Ishikawa (cell line): ENCODE measurements at regions not wholly inside any gene's neighbourhood (a gene's known extent, or its start where the extent isn't known, plus 50 kb on each side); places are given as distances from the start of the nearest gene placed in this dataset.

Source experiments
- CEBPB ChIP-seq: IDR thresholded peaks from 2 replicates; pipeline ENCODE4 v1.6.1; 2012
- CREB1 ChIP-seq: IDR thresholded peaks from 2 replicates; pipeline ENCODE4 v1.6.1; 2012; ENCODE audit warnings: low read depth
- EGR1 ChIP-seq: IDR thresholded peaks from 2 replicates; pipeline ENCODE4 v1.6.1; 2012
- EP300 ChIP-seq: IDR thresholded peaks from 2 replicates; pipeline ENCODE4 v1.6.1; 2012; ENCODE audit warnings: borderline replicate concordance
- FOXM1 ChIP-seq: IDR thresholded peaks from 2 replicates; pipeline ENCODE4 v1.6.1; 2012; ENCODE audit warnings: low read depth, borderline replicate concordance
- NFIC ChIP-seq: IDR thresholded peaks from 2 replicates; pipeline ENCODE4 v1.6.1; 2012
- RAD21 ChIP-seq: IDR thresholded peaks from 2 replicates; pipeline ENCODE4 v1.6.1; 2012; ENCODE audit warnings: low read depth
- TAF1 ChIP-seq: IDR thresholded peaks from 2 replicates; pipeline ENCODE4 v1.6.1; 2012; ENCODE audit warnings: low read depth, mild to moderate bottlenecking
- TCF12 ChIP-seq: IDR thresholded peaks from 2 replicates; pipeline ENCODE4 v1.6.1; 2012; ENCODE audit warnings: low read depth
- TEAD4 ChIP-seq: IDR thresholded peaks from 2 replicates; pipeline ENCODE4 v1.6.1; 2012
- YY1 ChIP-seq: IDR thresholded peaks from 2 replicates; pipeline ENCODE4 v1.6.1; 2012; ENCODE audit warnings: low read depth
- ZBTB7A ChIP-seq: IDR thresholded peaks from 2 replicates; pipeline ENCODE4 v1.6.1; 2012; ENCODE audit warnings: low read depth
- TF ChIP-seq, protein P1 (sequence below): IDR thresholded peaks from 2 replicates; pipeline ENCODE4 v1.6.1; 2012
- TF ChIP-seq, protein P2 (sequence below): IDR thresholded peaks from 2 replicates; pipeline ENCODE4 v1.6.1; 2012
- TF ChIP-seq, protein P3 (sequence below): IDR thresholded peaks from 2 replicates; pipeline ENCODE4 v1.6.1; 2012; ENCODE audit warnings: low read depth, mild to moderate bottlenecking

DNA sequence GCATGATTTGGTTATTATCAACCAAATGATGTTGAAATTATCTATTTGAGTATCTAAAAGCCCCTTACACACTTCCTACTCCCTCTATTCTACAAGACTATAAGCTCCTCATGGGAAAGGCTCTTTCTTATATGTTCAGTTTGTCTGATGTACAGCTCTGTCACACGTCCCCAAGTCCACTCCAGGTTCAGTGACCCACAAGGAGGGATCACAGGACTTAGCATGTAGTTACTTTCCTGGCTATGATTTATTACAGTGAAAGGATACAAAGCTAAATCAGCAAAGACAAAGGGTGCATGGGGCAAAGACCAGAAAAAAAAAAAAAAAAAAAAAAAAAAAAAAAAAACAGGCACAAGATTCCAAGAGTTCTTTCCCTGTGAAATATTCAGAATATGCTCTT, 125.6 kb upstream of the TMEM106B start:
- TF ChIP-seq YY1 (no peak), TCF12 (no peak), CEBPB (no peak), EP300 (no peak), ZBTB7A (no peak), EGR1 (no peak)

DNA sequence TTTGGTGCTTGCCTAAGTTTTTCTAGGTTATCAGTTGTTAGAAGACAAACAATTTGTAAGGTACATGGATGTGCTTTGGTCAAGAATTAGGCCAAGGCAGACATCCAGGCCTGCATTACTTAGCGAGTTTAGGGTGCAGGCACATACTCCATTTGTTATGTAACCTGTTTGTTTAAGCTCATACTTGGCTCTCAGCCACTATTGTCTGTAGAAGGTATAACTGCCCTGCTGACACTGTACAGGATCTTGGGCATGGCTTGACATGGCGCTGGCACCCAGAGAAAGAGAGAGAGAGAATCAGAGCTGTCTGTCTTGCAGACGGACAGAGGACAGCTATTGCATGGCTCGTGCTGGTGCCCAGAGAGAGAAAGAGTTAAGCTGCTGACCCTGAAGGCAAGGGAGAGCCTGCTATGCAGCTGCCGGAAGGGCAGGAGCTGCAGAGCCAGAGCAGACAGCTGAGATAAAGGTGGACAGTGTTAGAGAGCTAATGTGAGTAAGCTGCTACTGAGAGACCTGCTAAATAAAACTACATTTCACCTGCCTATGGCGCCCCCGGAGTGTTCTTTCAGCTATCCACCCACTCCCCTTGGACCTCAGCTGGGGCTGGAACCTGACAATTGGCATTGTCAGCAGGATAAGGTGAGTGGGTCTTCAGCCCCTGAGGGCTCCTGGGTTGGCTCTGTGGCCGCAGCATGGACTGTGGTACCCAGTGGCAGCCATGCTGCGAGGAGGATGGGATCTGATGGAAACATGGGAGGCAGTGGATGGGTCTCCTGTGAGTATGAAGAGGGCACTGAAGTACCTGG, 120.9 kb upstream of the TMEM106B start:
- no peak for TF ChIP-seq RAD21
- no peak for TF ChIP-seq EGR1
- no peak for TF ChIP-seq ZBTB7A
- TF ChIP-seq YY1: no peak
- TF ChIP-seq TEAD4: no peak
- no peak for TF ChIP-seq CEBPB
- TF ChIP-seq EP300: no peak
- TF ChIP-seq, protein P1, sequence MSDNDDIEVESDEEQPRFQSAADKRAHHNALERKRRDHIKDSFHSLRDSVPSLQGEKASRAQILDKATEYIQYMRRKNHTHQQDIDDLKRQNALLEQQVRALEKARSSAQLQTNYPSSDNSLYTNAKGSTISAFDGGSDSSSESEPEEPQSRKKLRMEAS: no peak
- no peak for TF ChIP-seq TAF1
- TF ChIP-seq, protein P2, sequence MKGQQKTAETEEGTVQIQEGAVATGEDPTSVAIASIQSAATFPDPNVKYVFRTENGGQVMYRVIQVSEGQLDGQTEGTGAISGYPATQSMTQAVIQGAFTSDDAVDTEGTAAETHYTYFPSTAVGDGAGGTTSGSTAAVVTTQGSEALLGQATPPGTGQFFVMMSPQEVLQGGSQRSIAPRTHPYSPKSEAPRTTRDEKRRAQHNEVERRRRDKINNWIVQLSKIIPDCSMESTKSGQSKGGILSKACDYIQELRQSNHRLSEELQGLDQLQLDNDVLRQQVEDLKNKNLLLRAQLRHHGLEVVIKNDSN: no peak
- TF ChIP-seq FOXM1: no peak
- no peak for TF ChIP-seq NFIC
- TF ChIP-seq, protein P3, sequence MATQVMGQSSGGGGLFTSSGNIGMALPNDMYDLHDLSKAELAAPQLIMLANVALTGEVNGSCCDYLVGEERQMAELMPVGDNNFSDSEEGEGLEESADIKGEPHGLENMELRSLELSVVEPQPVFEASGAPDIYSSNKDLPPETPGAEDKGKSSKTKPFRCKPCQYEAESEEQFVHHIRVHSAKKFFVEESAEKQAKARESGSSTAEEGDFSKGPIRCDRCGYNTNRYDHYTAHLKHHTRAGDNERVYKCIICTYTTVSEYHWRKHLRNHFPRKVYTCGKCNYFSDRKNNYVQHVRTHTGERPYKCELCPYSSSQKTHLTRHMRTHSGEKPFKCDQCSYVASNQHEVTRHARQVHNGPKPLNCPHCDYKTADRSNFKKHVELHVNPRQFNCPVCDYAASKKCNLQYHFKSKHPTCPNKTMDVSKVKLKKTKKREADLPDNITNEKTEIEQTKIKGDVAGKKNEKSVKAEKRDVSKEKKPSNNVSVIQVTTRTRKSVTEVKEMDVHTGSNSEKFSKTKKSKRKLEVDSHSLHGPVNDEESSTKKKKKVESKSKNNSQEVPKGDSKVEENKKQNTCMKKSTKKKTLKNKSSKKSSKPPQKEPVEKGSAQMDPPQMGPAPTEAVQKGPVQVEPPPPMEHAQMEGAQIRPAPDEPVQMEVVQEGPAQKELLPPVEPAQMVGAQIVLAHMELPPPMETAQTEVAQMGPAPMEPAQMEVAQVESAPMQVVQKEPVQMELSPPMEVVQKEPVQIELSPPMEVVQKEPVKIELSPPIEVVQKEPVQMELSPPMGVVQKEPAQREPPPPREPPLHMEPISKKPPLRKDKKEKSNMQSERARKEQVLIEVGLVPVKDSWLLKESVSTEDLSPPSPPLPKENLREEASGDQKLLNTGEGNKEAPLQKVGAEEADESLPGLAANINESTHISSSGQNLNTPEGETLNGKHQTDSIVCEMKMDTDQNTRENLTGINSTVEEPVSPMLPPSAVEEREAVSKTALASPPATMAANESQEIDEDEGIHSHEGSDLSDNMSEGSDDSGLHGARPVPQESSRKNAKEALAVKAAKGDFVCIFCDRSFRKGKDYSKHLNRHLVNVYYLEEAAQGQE: no peak
- TF ChIP-seq TCF12: no peak

DNA sequence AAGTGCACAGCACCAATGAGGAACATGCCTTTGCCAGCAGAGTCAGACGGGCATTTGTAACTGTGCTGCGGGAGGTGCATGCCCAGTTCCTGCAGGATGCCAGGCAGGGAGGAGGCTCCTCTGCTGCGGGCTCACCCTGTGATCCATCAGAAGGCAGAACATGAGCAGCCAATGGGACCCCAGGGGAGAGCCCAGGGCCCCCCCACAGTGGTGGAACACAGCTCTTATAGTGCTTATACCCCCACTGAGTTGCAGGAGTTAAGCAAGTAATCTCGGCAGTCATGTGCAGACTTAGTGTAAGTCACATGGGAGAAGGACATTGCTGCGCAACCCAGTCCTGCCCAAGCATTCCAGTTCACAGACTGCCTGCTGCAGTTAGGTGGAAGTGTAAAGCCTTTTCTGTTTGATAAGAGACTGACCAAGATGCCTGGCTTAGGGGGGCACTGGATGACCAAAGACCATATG, 120.3 kb upstream of the TMEM106B start:
- TF ChIP-seq FOXM1 (no peak), TAF1 (no peak), YY1 (no peak), EGR1 (no peak), CEBPB (no peak), TCF12 (no peak), EP300 (no peak), CREB1 (no peak), ZBTB7A (no peak), RAD21 (no peak), TEAD4 (no peak)
- TF ChIP-seq, protein P1: no peak
- TF ChIP-seq, protein P3: no peak
- TF ChIP-seq, protein P2: no peak

DNA sequence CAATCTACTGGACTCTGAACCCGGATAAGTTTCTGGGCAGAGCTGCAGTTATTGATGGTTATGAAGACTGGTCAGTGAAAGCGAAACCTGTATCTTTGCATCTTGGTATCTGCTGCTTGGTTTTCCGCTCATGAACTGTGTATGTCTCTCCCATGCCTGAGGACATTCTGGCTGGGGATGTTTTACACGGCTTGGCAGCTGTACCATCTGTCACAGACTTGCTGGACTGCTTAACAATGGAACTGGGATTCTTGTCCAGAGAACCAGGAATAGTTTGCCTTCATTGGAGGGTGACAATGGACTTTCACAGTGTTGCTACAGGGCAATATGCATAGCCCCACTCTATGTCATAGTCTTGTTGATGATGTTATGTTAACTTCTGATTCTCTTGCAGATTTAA, 119.9 kb upstream of the TMEM106B start:
- TF ChIP-seq ZBTB7A: no peak
- no peak for TF ChIP-seq RAD21
- no peak for TF ChIP-seq YY1
- no peak for TF ChIP-seq EP300
- TF ChIP-seq TEAD4: no peak
- TF ChIP-seq TAF1: no peak
- TF ChIP-seq, protein P3: no peak
- TF ChIP-seq TCF12: no peak
- TF ChIP-seq CREB1: no peak
- TF ChIP-seq, protein P2: no peak
- TF ChIP-seq, protein P1: no peak
- no peak for TF ChIP-seq FOXM1
